Medulla oblongata (tissue), 1 donor: ENCODE measurements at regions not wholly inside any gene's neighbourhood (a gene's known extent, or its start where the extent isn't known, plus 50 kb on each side); places are given as distances from the start of the nearest gene placed in this dataset.
"Not testable (repeated sequence)": the region's sequence is repeated elsewhere in the genome, so short reads cannot be mapped to it uniquely, and the experiment has no call there.

ENCODE experiments used
- DNase-seq: peaks from one replicate; pipeline ENCODE4 v3.0.0-alpha.2; 2015; ENCODE audit errors: extremely low spot score

- DNase-seq: no peak
Observed at GRCh38 chr12:105524961-105525360, 194.5 kb downstream of the C12orf75 start.

DNA sequence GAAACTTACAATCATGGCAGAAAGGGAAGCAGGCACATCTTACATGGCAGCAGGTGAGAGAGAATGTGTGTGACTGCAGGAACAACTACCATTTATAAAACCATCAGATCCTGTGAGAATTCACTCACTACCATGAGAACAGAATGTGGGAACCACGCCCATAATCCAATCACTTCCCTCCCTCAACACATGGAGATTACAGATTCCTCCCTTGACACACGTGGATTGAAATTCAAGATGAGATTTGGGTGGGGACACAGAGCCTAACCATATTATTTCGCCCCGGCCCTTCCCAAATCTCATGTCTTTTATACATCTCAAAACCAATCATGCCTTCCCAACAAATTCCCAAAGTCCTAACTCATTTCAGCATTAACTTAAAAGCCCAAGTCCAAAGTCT lies 203.6 kb downstream of the C12orf75 start:
- no peak for DNase-seq

DNA sequence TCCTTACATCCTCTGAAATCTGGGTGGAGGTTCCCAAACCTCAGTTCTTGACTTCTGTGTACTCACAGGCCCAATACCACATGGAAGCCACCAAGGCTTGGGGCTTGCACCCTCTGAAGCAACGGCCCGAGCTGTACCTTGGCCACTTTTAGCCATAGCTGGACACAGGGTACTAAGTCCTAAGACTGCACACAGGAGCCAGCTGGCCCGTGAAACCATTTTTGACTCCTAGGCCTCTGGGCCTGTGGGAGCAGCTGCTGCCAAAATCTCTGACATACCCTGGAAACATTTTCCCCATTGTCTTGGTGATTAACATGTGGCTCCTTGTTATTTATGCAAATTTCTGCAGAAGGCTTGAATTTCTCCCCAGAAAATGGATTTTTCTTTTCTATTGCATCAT lies 204.5 kb downstream of the C12orf75 start:
- not testable (repeated sequence) for DNase-seq

DNA sequence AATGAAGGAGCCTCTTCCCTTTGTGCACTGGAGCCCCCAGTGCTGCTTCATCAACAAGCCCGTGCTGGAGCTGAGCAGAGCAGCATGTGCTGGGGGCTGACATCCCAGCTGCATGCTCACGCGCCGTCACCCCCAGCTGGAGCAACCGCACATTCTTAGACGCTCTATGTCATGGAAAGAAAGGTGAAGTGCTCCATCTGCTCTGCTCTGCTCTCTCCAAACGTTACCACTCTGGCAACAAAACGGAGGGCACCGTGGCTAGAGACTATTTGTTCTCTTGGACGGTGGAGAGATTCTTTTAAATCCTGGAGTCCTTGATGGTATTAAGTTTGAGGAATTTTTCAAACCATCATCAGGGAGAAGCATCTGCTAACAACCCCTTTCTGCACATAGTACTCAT lies 208.4 kb downstream of the C12orf75 start:
- no peak for DNase-seq

- DNase-seq: no peak
Observed at GRCh38 chr12:105539735-105540134, 209.2 kb downstream of the C12orf75 start.

GRCh38 chr12:105547786-105548185 lies 217.3 kb downstream of the C12orf75 start:
- no peak for DNase-seq

GRCh38 chr12:105548626-105549025 lies 218.1 kb downstream of the C12orf75 start:
- DNase-seq: no peak

DNA sequence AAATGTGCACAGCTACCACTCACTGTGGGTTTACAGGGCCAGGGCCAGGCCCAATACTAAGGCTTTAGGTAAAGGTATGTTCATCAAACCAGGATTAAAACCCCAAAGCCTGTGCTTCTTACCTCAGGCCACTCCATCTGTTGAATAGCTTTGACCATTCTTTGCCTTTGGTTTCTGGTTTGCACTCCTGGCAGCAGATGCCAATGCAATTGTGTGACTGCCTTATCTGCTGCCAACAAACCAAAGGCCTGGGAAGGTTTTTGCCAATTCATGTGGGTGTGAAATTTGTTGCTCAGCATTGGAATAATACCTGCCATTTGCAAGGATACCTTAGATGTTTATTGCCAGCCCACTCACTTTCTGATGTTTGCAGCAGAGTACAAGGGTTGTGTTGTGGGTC lies 221.6 kb downstream of the C12orf75 start:
- DNase-seq: no peak

GRCh38 chr12:105554223-105554678 lies 223.8 kb downstream of the C12orf75 start:
- DNase-seq: no peak

DNA sequence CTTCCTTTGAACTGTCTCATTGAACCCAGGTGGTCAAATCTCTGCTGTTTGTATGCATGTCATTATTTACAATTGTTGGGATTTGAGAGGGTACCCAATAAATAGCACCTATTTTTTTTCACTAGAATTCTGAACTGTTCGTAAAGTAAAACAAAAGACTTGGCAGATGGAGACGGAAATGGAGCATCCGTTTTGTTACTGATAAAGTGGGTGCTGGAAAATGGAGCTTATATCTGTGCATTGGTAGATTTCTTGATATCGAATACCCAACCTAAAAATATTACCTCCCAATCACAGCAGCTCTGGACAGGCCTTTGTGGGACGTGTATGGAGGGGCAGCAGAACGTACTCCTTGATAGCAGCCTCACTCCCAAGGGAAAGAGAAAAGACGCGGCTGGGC lies 224.4 kb downstream of the C12orf75 start:
- no peak for DNase-seq

DNA sequence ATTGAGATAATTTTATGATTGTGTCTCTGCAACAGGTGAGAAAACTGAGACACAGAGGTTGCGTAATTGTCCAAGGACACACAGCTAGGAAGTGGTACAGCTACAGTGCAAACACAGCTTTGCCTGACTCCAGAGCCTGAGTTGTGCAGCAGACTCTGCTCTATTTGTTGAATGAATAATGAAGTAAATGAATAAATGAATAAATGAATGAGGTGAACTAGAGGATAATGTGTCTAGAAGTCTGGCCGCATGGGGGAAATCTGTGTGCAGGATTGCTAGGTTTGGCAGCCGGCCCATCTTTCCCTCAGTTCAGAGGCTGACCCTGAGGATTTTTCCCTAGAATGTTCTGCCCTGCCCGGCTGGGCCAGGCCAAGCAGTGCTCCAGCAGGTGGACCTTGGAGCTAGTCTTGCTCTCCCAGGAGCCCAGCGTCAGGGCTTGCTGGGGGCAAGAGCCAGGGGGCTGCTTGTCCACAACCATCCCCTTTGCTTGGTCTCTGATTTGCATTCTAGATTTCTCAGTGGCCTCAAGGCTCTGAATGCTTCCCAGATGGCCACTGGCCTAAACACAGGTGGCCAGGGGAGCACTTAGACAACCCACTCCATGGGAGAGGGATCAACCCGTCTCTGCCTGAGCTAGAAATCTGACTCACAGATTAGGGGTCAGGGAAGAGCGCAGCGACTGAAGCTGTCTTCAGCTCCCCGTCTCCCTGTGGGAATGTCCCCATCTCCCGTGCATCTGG lies 225.2 kb downstream of the C12orf75 start:
- no peak for DNase-seq

GRCh38 chr12:105559310-105559709 lies 228.8 kb downstream of the C12orf75 start:
- DNase-seq: no peak

GRCh38 chr12:105561546-105562198 lies 231.2 kb downstream of the C12orf75 start:
- no peak for DNase-seq

DNA sequence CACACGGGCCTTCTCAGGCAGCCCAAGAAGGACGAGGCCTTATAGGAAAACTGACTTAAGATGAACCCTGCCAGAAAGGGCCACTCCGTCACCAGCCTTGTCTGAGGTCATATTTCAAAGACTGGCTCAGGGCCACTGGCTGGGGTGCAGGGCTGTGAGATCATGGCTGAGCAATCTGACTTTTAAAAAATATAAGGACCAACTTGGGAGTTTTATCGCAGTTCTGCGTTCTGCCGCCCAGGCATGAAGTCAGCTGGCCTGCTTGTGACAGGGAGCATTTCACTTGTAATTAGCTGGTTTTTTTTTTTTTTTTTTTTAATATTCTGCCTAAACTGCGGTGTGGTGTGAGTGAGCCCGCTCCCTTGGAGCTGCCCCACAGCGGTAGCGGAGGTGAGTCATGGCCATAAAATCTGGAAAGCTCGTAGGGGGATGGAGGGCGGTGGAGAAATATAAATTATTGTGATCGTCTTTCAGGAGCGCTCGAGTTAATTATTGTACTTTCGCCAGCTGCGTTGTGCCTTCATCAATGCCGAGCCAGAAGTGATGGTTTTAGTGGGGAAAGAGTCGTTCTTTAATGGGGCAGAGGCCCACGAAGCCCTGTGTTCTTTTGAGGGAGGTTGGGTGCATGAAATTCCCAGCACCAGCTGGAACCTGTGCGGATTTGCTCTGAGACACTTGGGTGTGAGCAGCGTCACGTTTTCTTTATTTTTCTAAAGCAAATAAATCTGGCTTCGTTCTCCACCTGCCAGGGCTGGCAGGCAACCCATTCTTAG lies 231.9 kb downstream of the C12orf75 start:
- DNase-seq: no peak

- DNase-seq: no peak
Observed at GRCh38 chr12:105567061-105567460, 236.6 kb downstream of the C12orf75 start.

DNA sequence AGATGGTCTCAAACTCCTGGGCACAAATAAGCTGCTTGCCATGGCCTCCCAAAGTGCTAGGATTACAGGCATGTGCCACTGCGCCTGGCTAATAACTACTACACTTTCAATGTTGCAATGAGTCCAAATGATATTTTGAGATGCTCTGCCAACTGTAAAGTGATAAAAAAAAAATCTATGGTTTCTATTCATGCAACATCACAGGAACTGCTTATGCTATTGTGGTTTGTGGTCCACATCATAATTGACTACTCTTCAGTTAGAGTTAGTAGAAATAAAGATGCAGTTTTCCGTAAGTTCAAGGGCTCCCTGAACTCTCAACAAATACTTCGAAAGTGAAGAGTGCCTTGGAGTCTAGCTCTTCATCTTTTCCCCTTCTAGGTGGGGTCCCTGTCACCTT lies 239.4 kb downstream of the C12orf75 start:
- DNase-seq: no peak

- DNase-seq: no peak
Observed at GRCh38 chr12:105570944-105571343, 240.5 kb downstream of the C12orf75 start.

DNA sequence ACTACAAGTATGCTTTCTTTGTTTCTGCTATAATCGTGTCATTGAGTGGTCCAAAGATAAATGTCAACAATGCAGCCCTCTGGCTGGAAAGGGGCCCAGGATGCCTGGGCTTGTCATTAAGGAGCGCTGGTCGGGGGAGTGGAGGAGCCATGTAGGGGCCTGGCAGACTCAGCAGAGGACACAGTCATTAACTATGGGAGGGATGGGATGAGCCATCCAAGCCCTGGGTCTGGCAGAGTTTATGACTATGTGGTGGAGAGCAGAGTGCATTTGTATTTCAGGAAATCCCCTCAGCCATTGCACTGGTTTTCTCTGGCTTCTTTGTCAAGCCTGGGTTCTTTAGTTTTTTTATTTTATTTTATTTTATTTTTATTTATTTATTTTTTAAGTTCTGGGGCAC lies 243.1 kb downstream of the C12orf75 start:
- DNase-seq: no peak

- no peak for DNase-seq
Observed at GRCh38 chr12:105574056-105574715, 243.7 kb downstream of the C12orf75 start.

- no peak for DNase-seq
Observed at GRCh38 chr12:105575235-105575634, 244.7 kb downstream of the C12orf75 start.

- no peak for DNase-seq
Observed at GRCh38 chr12:105576261-105576660, 245.8 kb downstream of the C12orf75 start.

DNA sequence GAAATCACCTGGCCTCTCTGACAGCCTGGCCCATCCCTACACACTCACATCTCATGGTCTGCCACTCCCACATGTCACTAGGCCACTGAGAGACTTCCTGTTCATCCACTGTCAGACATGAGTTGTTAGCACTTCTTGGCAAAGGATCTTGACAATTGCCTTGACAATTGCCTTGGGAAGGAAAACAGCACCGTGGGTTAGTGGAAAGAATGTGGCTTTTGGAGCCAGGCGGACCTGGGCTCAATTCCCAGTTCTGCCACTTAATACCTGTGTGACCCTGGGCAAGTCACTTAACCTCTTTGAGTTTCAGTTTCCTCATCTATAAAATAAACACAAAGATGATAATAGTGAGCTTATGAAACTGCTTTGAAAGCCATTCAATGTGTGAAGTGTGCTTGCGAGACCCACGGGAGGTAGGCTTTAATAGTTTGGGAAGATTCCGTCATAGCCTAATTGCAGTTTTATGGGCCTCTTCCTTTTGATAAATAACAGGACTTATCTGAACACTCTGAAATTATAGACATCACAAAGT lies 250.4 kb downstream of the C12orf75 start:
- no peak for DNase-seq
